ENCODE measurements at regions not wholly inside any gene's neighbourhood (a gene's known extent, or its start where the extent isn't known, plus 50 kb on each side); places are given as distances from the start of the nearest gene placed in this dataset.

- ATAC-seq: no peak
- CTCF ChIA-PET: no interaction called here
Observed at GRCh38 chr20:24117383-24117782, 128.8 kb upstream of the GGTLC1 start.

GRCh38 chr20:24116611-24117010 is 128.0 kb upstream of the GGTLC1 start:
- H3K27ac ChIP-seq (ENCODE audit: low read length): no peak overlapping the region

More at GRCh38 chr20:24117383-24117782, 128.8 kb upstream of the GGTLC1 start:
- Histone ChIP-seq H3K27ac (ENCODE audit: low read length) (no peak overlapping the region), H3K9me3 (ENCODE audit: control insufficient read depth, insufficient read depth, low read depth, low read length) (no peaks in the 10 kb centered on the region), H3K4me3 (ENCODE audit: low read depth in 2 of 2, low read length in 2 of 2) (no peak overlapping the region), H3K27me3 (ENCODE audit: control insufficient read depth, insufficient read depth, low read length) (peaks cover 2% of the 10 kb centered on the region), H3K36me3 (ENCODE audit: control insufficient read depth, insufficient read depth, low read length) (no peaks in the 10 kb centered on the region), H3K4me1 (ENCODE audit: control insufficient read depth, insufficient read depth, low read length) (no peaks in the 10 kb centered on the region)
- POLR2A ChIA-PET: no interaction called here
- TF ChIP-seq TCF7L2 (IDR thresholded peaks at IDR 0.05; ENCODE audit: low read depth, low read length): no peak
- no peak for TF ChIP-seq CTCF (IDR thresholded peaks at IDR 0.05)
- no peak for TF ChIP-seq POLR2AphosphoS5 (IDR thresholded peaks at IDR 0.05; ENCODE audit: low read depth, low read length)
- TF ChIP-seq SIN3A (IDR thresholded peaks at IDR 0.05; ENCODE audit: borderline replicate concordance, insufficient read depth, low read depth, low read length): no peak
- TF ChIP-seq REST (IDR thresholded peaks at IDR 0.05; ENCODE audit: insufficient read depth in 1 of 2, low read depth in 2 of 2, low read length in 1 of 2): no peak
- intact Hi-C loops (cut with micrococcal nuclease; ENCODE audit: unreplicated experiment): no loop called here
- in situ Hi-C loops (cut with HindIII; ENCODE audit: low pct_unique_long_range_greater_than_20kb, low sequenced_read_pairs): no loop called here
- DNase-seq (ENCODE audit: low read depth, low spot score): no peak
- no TSS peak for BruUV-seq (replicated peaks)

More at GRCh38 chr20:24116611-24117010, 128.0 kb upstream of the GGTLC1 start:
- in situ Hi-C loops (cut with HindIII; ENCODE audit: low pct_unique_long_range_greater_than_20kb, low sequenced_read_pairs) (no loop called here), intact Hi-C loops (cut with micrococcal nuclease; ENCODE audit: unreplicated experiment) (no loop called here)
- Histone ChIP-seq H3K9me3 (ENCODE audit: control insufficient read depth, insufficient read depth, low read depth, low read length) (no peaks in the 10 kb centered on the region), H3K4me3 (ENCODE audit: low read depth in 2 of 2, low read length in 2 of 2) (no peak overlapping the region), H3K27me3 (ENCODE audit: control insufficient read depth, insufficient read depth, low read length) (peaks cover 2% of the 10 kb centered on the region), H3K36me3 (ENCODE audit: control insufficient read depth, insufficient read depth, low read length) (no peaks in the 10 kb centered on the region), H3K4me1 (ENCODE audit: control insufficient read depth, insufficient read depth, low read length) (no peaks in the 10 kb centered on the region)
- ChIA-PET POLR2A (no interaction called here), CTCF (no interaction called here)
- TF ChIP-seq CTCF (IDR thresholded peaks at IDR 0.05) (no peak), REST (IDR thresholded peaks at IDR 0.05; ENCODE audit: insufficient read depth in 1 of 2, low read depth in 2 of 2, low read length in 1 of 2) (no peak), POLR2AphosphoS5 (IDR thresholded peaks at IDR 0.05; ENCODE audit: low read depth, low read length) (no peak), TCF7L2 (IDR thresholded peaks at IDR 0.05; ENCODE audit: low read depth, low read length) (no peak), SIN3A (IDR thresholded peaks at IDR 0.05; ENCODE audit: borderline replicate concordance, insufficient read depth, low read depth, low read length) (no peak)
- DNase-seq (ENCODE audit: low read depth, low spot score) (no peak), ATAC-seq (no peak)
- no TSS peak for BruUV-seq (replicated peaks)
